GM12878 (cell line): ENCODE measurements at regions not wholly inside any gene's neighbourhood (a gene's known extent, or its start where the extent isn't known, plus 50 kb on each side); places are given as distances from the start of the nearest gene placed in this dataset.

Experiments
- ATAC-seq: fragments of 200-7000 bp; cut with Tn5 transposase; 3 replicates; pipeline ENCODE4 v1.9.1; 2020; ENCODE audit warnings: mild to moderate bottlenecking, moderate library complexity
- BruUV-seq: library from RNA; stranded (reverse); fragments of 400-500 nt; replicated peaks from 2 replicates; lab custom pipeline; 2021; lab: Mats Ljungman, UMichigan
- CTCF ChIA-PET: fragments of 300-600 bp; sonication (Branson Sonifier 250); formaldehyde crosslinking; extraction: SDS; loops from one replicate; lab custom pipeline; 2021; ENCODE audit warnings: inconsistent platforms; lab: Yijun Ruan, JAX
- POLR2A ChIA-PET: fragments of 350-600 bp; formaldehyde crosslinking; extraction: SDS; loops from one replicate; lab custom pipeline; 2021; ENCODE audit warnings: inconsistent platforms; lab: Charles Lee
- RAD21 ChIA-PET: fragments of 300-600 bp; sonication (Branson Sonifier 250); formaldehyde crosslinking; loops from one replicate; lab custom pipeline; 2023; ENCODE audit warnings: antibody characterized with exemption; ENCODE audit not compliant: unreplicated experiment; lab: Charles Lee
- SMC1A ChIA-PET: fragments of 300-600 bp; sonication (Branson Sonifier 250); formaldehyde crosslinking; loops from one replicate; lab custom pipeline; 2023; ENCODE audit not compliant: unreplicated experiment, uncharacterized antibody; lab: Charles Lee
- DNase-seq: peaks from one replicate; pipeline ENCODE4 v3.0.0-alpha.2; 2011; ENCODE audit warnings: low read depth, low spot score
- FAIRE-seq: peaks from 3 replicates; lab custom pipeline; 2011; peaks lifted over from hg19 to GRCh38; lab: Jason Lieb, UNC
- H2AFZ ChIP-seq: 2 replicates; pipeline ENCODE4 v1.6.0; 2011; ENCODE audit warnings: low read depth, low read length, control low read depth; ENCODE audit not compliant: control insufficient read depth
- H3K27ac ChIP-seq: 2 replicates; pipeline ENCODE4 v1.5.1; 2011; ENCODE audit warnings: control low read depth; ENCODE audit not compliant: control insufficient read depth, insufficient read depth
- H3K27me3 ChIP-seq, 2 experiments: replicated peaks in 1 of 2; 2 replicates each; pipeline versions ENCODE4 v1.6.0 to v1.6.1; 2011; ENCODE audit warnings: low read length in 1 of 2; ENCODE audit not compliant: control insufficient read depth in 2 of 2, insufficient read depth in 2 of 2
- H3K36me3 ChIP-seq, 2 experiments: 2 replicates each; pipeline ENCODE4 v1.5.1; 2011; ENCODE audit warnings: low read length in 1 of 2; ENCODE audit not compliant: control insufficient read depth in 2 of 2, insufficient read depth in 2 of 2
- H3K4me1 ChIP-seq: 2 replicates; pipeline ENCODE4 v1.6.1; 2011; ENCODE audit warnings: mild to moderate bottlenecking, low read length, moderate library complexity, mixed read lengths; ENCODE audit not compliant: control insufficient read depth, insufficient read depth
- H3K4me2 ChIP-seq: 2 replicates; pipeline ENCODE4 v1.6.0; 2011; ENCODE audit warnings: control low read depth; ENCODE audit not compliant: control insufficient read depth, insufficient read depth
- H3K4me3 ChIP-seq: fragments of 200-600 bp; sonication (generic); 2 replicates; pipeline ENCODE4 v1.5.1; 2016
- H3K79me2 ChIP-seq: 2 replicates; pipeline ENCODE4 v1.6.0; 2011; ENCODE audit warnings: low read length; ENCODE audit not compliant: control insufficient read depth, insufficient read depth
- H3K9ac ChIP-seq: 2 replicates; pipeline ENCODE4 v1.8.0; 2011; ENCODE audit warnings: low read length, control low read depth, mixed read lengths; ENCODE audit not compliant: control insufficient read depth, insufficient read depth
- H3K9me3 ChIP-seq: replicated peaks from 3 replicates; pipeline ENCODE4 v1.5.1; 2011; ENCODE audit warnings: mild to moderate bottlenecking, low read length; ENCODE audit not compliant: control insufficient read depth, insufficient read depth
- H4K20me1 ChIP-seq: 2 replicates; pipeline ENCODE4 v1.6.0; 2011; ENCODE audit not compliant: control insufficient read depth, insufficient read depth
- ASH2L ChIP-seq: fragments of 300-600, 200-600 bp; sonication (generic); IDR thresholded peaks from 2 replicates; pipeline ENCODE4 v1.6.1; 2017; ENCODE audit warnings: low read depth, mild to moderate bottlenecking, borderline replicate concordance
- CHD2 ChIP-seq: IDR thresholded peaks from 2 replicates; pipeline ENCODE4 v1.6.1; 2011; ENCODE audit warnings: low read depth, low read length, improper control_type of control experiment, borderline replicate concordance
- CUX1 ChIP-seq: IDR thresholded peaks from 2 replicates; pipeline ENCODE4 v1.6.1; 2012; ENCODE audit warnings: improper control_type of control experiment, low read depth, low read length; ENCODE audit not compliant: insufficient replicate concordance
- LARP7 ChIP-seq: fragments of 450-650 bp; IDR thresholded peaks from 2 replicates; pipeline ENCODE4 v1.6.1; 2017; ENCODE audit warnings: mild to moderate bottlenecking
- SRF ChIP-seq, 2 experiments: IDR thresholded peaks; 2 replicates each; pipeline ENCODE4 v1.6.1; 2011; ENCODE audit warnings: low read depth in 2 of 2, low read length in 2 of 2, mild to moderate bottlenecking in 1 of 2, moderate library complexity in 1 of 2
- TBL1XR1 ChIP-seq: IDR thresholded peaks from 2 replicates; pipeline ENCODE4 v1.6.1; 2012; ENCODE audit warnings: low read depth, low read length, improper control_type of control experiment
- WGBS: methylation state at CpG from one replicate; pipeline ENCODE4 v1.1.6; 2016; ENCODE audit warnings: low lambda C conversion rate; ENCODE audit not compliant: insufficient replicate concordance, insufficient coverage; ENCODE audit errors: missing lambda C conversion rate; 5-methylcytosine and 5-hydroxymethylcytosine counted together
- in situ Hi-C: fragments of 300-500 bp; cut with MboI; formaldehyde crosslinking; loops from 9 replicates; pipeline ENCODE4 v1.14.3; 2018; ENCODE audit warnings: mixed read lengths
- intact Hi-C: fragments of 100-400 bp; cut with micrococcal nuclease; formaldehyde crosslinking; loops from one replicate; pipeline ENCODE4 v1.14.2; 2022; ENCODE audit not compliant: unreplicated experiment

GRCh38 chr3:145739926-145740325 lies 421.1 kb downstream of the PLOD2 start (continued):
- TF ChIP-seq CUX1: no peak
- no peak for TF ChIP-seq LARP7
- no peak for TF ChIP-seq CHD2
- no peak for TF ChIP-seq ASH2L
- no peak for TF ChIP-seq SRF (IDR thresholded peaks at IDR 0.05; ENCODE audit: low read depth in 2 of 2, low read length in 2 of 2)

DNA sequence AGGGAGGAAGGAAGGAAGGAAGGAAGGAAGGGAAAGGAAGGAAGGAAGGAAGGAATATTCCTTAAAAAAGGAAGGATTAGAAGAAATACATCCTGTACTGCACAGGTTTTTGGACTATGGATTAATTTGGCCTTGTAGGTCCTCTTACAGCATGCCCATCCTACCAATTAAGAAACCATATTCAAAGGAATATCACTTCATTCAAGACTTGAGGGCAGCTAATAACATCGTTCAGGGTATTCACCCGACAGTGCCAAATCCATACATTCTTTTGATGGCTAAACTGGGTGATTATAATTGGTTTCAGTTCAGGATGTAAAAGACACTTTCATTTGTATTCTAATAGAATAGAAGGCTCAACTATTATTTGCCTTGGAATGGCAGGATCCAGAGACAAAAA lies 410.3 kb downstream of the PLOD2 start:
- Histone ChIP-seq H3K36me3 (no peaks in the 10 kb centered on the region), H3K27me3 (no peaks in the 10 kb centered on the region), H3K27ac (no peak overlapping the region), H3K4me1 (no peaks in the 10 kb centered on the region), H3K4me3 (no peak overlapping the region), H3K79me2 (no peaks in the 10 kb centered on the region), H3K9ac (no peak overlapping the region), H2AFZ (no peak overlapping the region), H4K20me1 (no peaks in the 10 kb centered on the region), H3K9me3 (no peaks in the 10 kb centered on the region), H3K4me2 (no peak overlapping the region)
- 0% methylated on average over 2 of the region's 2 CpGs for WGBS
- ChIA-PET POLR2A (no interaction called here), CTCF (interaction anchor here (1.0 kb wide), 1 partner anchor 26 kb away, joined by 3 read pairs; no protein-coding TSS in a partner anchor), SMC1A (no interaction called here), RAD21 (no interaction called here)
- DNase-seq: no peak
- FAIRE-seq: no peak
- no peak for ATAC-seq
- in situ Hi-C loops (no loop called here), intact Hi-C loops (no loop called here)
- TF ChIP-seq TBL1XR1: no peak
- BruUV-seq: no TSS peak
